ENCODE measurements at regions not wholly inside any gene's neighbourhood (a gene's known extent, or its start where the extent isn't known, plus 50 kb on each side); places are given as distances from the start of the nearest gene placed in this dataset.

DNA sequence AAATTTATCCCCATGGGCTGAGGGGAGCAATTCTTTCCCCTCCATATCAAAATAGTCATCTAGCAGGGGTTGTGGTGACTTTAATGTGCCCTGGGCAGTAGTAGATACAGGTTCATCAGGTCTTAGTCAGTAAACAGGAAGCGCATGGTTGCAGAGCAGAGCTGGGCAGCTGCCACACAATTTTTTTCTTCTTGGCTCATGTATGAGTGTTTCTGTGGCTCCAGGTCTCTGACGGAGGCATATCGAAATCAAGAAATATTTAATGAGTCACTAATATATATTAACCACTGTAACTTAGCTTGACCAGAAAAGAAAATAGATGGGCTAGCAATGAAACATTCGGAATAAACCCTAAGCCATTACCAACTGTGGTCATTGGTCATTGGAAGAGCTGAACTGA lies 68.4 kb upstream of the UBL3 start:
- TF ChIP-seq, protein P1, sequence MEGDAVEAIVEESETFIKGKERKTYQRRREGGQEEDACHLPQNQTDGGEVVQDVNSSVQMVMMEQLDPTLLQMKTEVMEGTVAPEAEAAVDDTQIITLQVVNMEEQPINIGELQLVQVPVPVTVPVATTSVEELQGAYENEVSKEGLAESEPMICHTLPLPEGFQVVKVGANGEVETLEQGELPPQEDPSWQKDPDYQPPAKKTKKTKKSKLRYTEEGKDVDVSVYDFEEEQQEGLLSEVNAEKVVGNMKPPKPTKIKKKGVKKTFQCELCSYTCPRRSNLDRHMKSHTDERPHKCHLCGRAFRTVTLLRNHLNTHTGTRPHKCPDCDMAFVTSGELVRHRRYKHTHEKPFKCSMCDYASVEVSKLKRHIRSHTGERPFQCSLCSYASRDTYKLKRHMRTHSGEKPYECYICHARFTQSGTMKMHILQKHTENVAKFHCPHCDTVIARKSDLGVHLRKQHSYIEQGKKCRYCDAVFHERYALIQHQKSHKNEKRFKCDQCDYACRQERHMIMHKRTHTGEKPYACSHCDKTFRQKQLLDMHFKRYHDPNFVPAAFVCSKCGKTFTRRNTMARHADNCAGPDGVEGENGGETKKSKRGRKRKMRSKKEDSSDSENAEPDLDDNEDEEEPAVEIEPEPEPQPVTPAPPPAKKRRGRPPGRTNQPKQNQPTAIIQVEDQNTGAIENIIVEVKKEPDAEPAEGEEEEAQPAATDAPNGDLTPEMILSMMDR (conservative IDR thresholded peaks at IDR 0.05; ENCODE audit: low read depth in 2 of 2), result no peak
- no peak for TF ChIP-seq POLR2AphosphoS5 (IDR thresholded peaks at IDR 0.05; ENCODE audit: low read depth)
- no peak for TF ChIP-seq EZH2phosphoT487 (IDR thresholded peaks at IDR 0.05; ENCODE audit: unreplicated experiment)
- TF ChIP-seq, protein P2, sequence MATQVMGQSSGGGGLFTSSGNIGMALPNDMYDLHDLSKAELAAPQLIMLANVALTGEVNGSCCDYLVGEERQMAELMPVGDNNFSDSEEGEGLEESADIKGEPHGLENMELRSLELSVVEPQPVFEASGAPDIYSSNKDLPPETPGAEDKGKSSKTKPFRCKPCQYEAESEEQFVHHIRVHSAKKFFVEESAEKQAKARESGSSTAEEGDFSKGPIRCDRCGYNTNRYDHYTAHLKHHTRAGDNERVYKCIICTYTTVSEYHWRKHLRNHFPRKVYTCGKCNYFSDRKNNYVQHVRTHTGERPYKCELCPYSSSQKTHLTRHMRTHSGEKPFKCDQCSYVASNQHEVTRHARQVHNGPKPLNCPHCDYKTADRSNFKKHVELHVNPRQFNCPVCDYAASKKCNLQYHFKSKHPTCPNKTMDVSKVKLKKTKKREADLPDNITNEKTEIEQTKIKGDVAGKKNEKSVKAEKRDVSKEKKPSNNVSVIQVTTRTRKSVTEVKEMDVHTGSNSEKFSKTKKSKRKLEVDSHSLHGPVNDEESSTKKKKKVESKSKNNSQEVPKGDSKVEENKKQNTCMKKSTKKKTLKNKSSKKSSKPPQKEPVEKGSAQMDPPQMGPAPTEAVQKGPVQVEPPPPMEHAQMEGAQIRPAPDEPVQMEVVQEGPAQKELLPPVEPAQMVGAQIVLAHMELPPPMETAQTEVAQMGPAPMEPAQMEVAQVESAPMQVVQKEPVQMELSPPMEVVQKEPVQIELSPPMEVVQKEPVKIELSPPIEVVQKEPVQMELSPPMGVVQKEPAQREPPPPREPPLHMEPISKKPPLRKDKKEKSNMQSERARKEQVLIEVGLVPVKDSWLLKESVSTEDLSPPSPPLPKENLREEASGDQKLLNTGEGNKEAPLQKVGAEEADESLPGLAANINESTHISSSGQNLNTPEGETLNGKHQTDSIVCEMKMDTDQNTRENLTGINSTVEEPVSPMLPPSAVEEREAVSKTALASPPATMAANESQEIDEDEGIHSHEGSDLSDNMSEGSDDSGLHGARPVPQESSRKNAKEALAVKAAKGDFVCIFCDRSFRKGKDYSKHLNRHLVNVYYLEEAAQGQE (IDR thresholded peaks at IDR 0.05; ENCODE audit: unreplicated experiment), result no peak
- no peak for TF ChIP-seq EZH2 (IDR thresholded peaks at IDR 0.05; ENCODE audit: low read depth, unreplicated experiment)
- TF ChIP-seq, protein P3, sequence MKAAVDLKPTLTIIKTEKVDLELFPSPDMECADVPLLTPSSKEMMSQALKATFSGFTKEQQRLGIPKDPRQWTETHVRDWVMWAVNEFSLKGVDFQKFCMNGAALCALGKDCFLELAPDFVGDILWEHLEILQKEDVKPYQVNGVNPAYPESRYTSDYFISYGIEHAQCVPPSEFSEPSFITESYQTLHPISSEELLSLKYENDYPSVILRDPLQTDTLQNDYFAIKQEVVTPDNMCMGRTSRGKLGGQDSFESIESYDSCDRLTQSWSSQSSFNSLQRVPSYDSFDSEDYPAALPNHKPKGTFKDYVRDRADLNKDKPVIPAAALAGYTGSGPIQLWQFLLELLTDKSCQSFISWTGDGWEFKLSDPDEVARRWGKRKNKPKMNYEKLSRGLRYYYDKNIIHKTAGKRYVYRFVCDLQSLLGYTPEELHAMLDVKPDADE (IDR thresholded peaks at IDR 0.05), result no peak
- no peak for TF ChIP-seq NANOG (IDR thresholded peaks at IDR 0.05; ENCODE audit: borderline replicate concordance)

All from GM23338 (cell line).